NOMO-1 treated with dmso at 0.1 percent for 144 hours (cell line): ENCODE measurements at regions not wholly inside any gene's neighbourhood (a gene's known extent, or its start where the extent isn't known, plus 50 kb on each side); places are given as distances from the start of the nearest gene placed in this dataset.
A peak's percentile ranks its signal among the peaks of the same experiment; 100 is the strongest.

Experiments
- DNase-seq: peaks from one replicate; lab custom pipeline; 2025; ENCODE audit not compliant: unreplicated experiment; lab: John Stamatoyannopoulos, UW

DNA sequence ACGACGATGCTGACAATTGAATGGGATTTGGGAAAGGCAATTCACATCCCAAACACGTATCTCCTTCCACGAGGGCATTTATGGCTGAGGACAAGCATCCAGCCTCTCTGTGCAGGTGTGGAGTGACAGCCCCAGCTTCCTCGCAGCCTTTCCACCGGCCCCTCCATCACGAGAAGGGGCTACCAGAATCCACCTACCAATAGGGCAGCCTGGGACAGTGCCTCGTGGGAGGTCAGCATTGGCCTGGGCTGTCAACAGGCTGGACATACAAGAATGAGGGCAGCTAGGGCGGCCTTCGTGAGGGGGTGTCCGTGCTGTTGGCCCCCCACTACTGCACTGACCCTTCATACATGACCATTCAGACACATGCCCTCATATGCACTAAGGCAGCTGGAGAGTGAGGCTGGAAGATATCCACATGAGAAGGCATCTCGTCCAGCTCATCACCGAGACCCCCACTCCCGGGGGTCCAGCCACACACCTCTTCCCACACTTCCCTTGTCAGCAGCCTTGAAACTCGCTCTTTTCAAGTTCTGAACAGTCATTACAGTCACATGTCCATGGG lies 81.0 kb upstream of the ADRA2C start:
- no peak for DNase-seq

DNA sequence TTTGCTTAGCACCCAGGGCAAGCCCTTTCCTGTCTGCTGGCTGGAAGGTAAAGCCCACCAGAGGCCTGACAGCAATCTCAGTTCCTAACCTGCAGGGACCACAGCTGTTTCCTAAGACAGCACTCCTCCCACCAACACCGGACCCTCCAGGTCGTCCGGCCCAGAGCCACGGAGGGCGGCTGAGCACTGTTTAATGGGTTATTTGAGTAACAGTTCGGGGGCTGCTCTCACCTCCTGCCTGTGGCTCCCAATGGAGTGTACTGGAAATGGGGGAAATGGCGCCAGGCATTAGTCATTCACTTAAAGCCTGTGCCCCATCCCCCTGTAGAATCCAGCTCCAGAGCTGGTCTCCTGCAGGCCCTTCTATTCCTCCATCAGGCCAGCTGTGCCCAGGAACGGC lies 81.6 kb upstream of the ADRA2C start:
- no peak for DNase-seq

GRCh38 chr4:3683744-3684421 lies 82.3 kb upstream of the ADRA2C start:
- DNase-seq: no peak

GRCh38 chr4:3683077-3683743 lies 83.0 kb upstream of the ADRA2C start:
- no peak for DNase-seq

GRCh38 chr4:3682236-3683076 lies 83.7 kb upstream of the ADRA2C start:
- DNase-seq: no peak

DNA sequence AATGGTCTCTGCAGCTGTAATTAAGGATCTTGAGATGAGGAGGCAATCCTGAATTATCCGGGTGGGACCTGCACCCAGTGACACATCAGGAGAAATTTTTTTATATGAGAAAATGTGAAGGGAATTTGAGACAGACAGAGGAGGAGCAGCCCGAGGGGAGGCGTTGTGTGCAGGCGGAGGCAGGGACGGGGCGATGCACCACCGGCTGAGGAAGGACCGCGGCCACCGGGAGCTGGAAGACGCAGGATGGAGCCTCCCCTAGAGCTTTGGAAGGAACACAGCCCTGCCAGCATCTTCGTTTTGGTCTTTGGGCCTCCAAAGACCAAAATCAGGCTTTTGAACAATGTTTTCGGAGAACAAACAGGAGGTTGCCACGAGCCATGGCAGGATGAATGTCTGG lies 85.0 kb upstream of the ADRA2C start:
- DNase-seq: no peak

GRCh38 chr4:3680656-3681055 lies 85.5 kb upstream of the ADRA2C start:
- no peak for DNase-seq

DNA sequence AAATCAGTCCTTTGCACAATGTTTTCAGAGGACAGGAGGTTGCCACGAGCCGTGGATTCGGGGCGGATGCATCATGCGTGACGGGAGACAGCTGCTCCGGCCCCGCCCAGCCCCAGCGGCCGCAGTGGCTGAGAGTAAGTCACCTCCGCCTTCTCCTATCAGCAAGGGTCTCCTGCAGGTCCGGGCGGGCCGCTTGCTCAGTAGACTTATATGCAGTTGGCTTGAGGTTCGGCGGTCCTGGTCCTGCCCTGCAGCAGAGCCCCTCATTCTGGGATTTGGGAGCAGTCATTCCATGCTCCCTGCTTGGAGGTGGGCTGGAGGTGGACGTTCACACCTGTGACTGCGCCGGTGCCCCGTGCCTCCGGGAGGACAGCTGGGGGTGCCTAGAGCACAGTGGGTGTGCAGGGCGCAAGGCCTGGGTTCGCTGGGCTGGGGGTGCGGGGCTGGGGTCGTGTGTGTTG lies 86.3 kb upstream of the ADRA2C start:
- DNase-seq: no peak

- no peak for DNase-seq
Observed at GRCh38 chr4:3679071-3679825, 86.9 kb upstream of the ADRA2C start.

GRCh38 chr4:3677748-3678070 lies 88.5 kb upstream of the ADRA2C start:
- peak; percentile 45 for DNase-seq

DNA sequence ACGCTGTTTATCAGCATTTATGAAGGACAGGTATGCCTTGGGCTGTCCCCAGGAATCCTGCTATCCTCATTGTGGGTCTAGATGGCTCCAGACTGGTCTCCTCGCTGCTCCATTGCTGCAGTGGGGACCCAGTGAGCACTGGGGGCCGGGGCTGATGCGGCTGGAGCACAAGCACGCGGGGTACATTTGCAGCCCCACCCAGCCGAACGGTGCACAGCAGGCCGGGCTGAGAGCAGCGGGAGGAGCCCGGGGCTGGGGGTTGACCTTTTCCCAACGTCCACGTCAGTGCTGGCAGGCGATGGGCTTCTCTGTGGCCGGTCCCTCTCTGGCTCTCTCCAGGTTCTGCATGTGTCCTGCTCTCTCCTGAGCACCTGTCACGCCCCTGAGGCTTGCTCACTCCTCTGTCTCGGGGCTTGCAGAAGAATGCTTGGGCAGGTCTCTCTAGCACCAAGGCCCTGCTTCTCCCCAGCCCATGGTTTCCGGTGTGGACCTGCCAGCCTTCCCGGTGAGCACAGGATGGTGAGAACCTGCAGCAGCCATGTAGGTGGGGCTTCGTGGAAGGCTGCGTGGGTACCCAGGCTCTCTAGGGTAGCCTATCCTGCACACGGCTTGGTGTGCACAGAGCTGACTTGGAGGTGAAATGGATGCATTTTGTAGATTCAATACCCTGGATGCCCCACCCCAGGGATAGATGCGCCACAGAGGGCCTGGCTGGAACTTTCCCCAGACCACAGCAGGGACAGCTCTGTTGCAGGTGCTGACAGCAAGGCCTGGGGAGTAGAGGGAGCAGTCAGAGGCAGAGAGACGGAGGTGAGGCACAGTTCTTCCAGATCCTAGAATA lies 89.1 kb upstream of the ADRA2C start:
- DNase-seq: no peak

GRCh38 chr4:3676196-3676595 lies 90.0 kb upstream of the ADRA2C start:
- DNase-seq: no peak

GRCh38 chr4:3675251-3676115 lies 90.7 kb upstream of the ADRA2C start:
- DNase-seq: no peak

DNA sequence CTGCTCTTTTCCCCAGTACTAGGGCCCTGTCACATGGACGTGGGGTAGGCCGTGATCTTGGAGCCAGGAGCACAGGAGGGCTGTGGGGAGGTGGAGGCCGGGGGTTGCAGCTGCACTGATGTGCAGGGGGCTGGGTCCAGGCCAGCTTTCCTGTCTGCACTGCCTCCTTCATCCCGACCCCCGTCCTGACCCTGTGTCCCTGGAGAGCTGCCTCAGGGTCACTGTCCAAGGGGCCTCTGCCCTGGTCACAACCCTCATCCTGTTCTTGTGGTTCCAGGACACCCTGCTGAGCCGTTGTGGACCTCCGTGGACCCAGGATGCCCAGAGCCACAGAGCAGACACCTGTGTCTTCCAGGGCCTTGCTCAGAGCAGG lies 91.7 kb upstream of the ADRA2C start:
- no peak for DNase-seq

DNA sequence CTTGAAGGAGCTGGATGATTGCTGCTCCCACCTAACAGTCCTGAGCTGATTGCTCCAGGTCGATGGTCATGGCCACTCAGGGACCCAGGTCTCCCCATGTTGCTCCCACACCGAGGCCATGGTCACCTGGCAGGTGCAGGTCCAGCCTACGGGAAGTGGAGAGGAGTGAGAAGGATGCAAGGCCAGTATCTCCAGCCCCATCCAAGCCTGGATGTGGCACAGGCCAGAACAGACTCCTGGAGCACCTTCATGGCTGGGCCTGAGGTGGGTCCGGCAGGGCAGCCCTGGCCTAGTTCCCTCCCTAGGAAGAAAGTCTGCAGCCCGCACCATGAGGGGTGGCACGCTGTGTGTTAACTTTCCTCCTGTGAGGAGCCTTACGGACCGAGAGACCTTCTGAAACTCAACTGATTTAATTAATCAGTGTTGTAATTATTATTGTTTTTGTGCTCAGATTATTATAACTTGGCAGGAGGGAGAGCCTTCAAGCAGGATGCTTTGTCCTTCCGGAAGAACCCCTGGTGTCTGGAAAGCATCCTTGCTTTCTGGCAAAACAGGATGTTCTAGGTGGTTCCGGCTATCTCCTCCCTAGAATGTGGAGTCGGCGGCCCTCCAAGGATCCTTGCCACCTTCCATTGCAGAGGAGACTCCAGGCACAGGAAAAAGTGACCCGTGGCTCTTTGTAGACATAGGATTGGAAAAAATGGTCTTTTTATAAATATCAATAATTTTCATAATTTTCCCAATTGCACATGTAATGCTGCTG lies 92.3 kb upstream of the ADRA2C start:
- no peak for DNase-seq

GRCh38 chr4:3673176-3673575 lies 93.0 kb upstream of the ADRA2C start:
- DNase-seq: no peak

DNA sequence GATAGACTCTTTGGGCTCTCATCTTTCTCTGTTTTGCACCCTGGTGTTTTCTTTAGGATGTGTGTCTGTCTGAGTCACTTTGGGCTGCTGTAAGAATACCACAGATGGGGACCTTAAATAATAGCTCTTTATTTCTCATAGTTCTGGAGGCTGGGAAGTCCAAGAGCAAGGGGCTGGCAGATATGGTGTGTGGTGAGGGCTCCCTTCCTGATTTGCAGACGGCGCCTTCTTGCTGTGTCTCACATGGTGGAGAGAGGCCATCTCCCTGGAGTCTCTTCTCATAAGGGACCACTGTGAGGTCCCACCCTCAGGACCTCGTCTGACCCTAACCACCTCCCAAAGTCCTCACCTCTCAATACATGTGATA lies 93.7 kb upstream of the ADRA2C start:
- no peak for DNase-seq

DNA sequence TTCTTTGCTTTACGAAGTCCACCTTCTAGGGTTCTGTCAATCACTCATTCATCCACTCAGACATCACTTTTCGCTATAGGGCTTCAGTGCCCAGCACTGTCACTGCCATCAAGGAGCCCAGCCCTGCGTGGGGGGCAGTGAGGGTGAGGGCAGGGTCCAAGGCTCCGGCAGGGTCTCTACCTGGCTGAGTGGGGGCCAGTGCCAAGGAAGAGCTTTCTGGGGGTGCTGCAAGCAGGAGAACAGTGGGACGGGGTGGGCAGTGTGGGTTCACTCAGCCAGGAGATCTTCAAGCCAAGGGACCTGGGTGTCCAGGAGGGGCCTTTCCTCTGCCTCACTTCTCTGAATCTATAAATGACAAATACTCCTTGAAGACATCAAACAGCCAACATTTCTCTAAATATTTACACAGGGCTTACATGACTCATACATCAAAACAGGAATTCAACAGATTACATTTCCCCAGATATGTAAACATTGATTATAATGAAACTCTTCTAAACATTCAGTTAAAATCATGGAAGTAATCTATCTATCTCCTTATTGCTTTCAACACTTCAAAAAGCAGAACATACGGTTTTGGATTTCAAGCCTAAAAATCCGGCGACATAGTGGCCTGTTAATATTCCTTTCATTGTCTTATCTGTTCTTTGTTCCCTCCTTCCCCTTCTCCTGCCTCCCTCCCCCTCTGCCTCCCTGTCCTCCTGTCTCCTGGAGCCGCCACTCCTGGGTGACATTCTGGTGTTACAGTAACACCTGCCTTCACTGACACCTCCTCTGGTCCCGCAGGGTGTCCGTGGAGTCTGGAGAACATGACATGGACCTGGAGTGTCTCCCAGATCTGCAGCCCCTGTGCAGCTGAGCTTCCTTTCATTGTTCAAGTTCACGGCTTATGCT lies 94.4 kb upstream of the ADRA2C start:
- DNase-seq: no peak
